GM19351 (cell line): ENCODE measurements at regions not wholly inside any gene's neighbourhood (a gene's known extent, or its start where the extent isn't known, plus 50 kb on each side); places are given as distances from the start of the nearest gene placed in this dataset.

ENCODE experiments used
- ATAC-seq: cut with Tn5 transposase; IDR thresholded peaks from one replicate; pipeline ENCODE4 v1.9.1; 2021; ENCODE audit warnings: mild to moderate bottlenecking, moderate library complexity; ENCODE audit not compliant: unreplicated experiment

- ATAC-seq: no peak
These were observed 61.9 kb downstream of the EXOSC2 start for GRCh38 chr9:130755377-130756007.

- ATAC-seq: no peak
These were observed 62.5 kb downstream of the EXOSC2 start for GRCh38 chr9:130756037-130756436.

- ATAC-seq: no peak
These were observed 63.0 kb downstream of the EXOSC2 start for GRCh38 chr9:130756455-130757152.

GRCh38 chr9:130759738-130760137 lies 66.2 kb downstream of the EXOSC2 start:
- ATAC-seq: no peak

GRCh38 chr9:130763331-130764171 lies 70.0 kb downstream of the EXOSC2 start:
- ATAC-seq: no peak

GRCh38 chr9:130765137-130766020 lies 69.7 kb upstream of the ABL1 start:
- peak; percentile 82 for ATAC-seq

- no peak for ATAC-seq
These were observed 68.8 kb upstream of the ABL1 start for GRCh38 chr9:130766021-130766926.

- ATAC-seq: no peak
These were observed 68.1 kb upstream of the ABL1 start for GRCh38 chr9:130766927-130767307.

- no peak for ATAC-seq
These were observed 66.8 kb upstream of the ABL1 start for GRCh38 chr9:130768265-130768664.

GRCh38 chr9:130768891-130769403 lies 66.1 kb upstream of the ABL1 start:
- no peak for ATAC-seq

GRCh38 chr9:130770093-130770492 lies 65.0 kb upstream of the ABL1 start:
- no peak for ATAC-seq

GRCh38 chr9:130770679-130771442 lies 64.2 kb upstream of the ABL1 start:
- ATAC-seq: peak; percentile 58

- ATAC-seq: no peak
These were observed 62.9 kb upstream of the ABL1 start for GRCh38 chr9:130772185-130772584.

GRCh38 chr9:130774183-130774582 lies 60.9 kb upstream of the ABL1 start:
- no peak for ATAC-seq

- ATAC-seq: no peak
These were observed 59.6 kb upstream of the ABL1 start for GRCh38 chr9:130775336-130775991.

GRCh38 chr9:130779153-130779855 lies 55.8 kb upstream of the ABL1 start:
- ATAC-seq: no peak

GRCh38 chr9:130780415-130780814 lies 54.6 kb upstream of the ABL1 start:
- ATAC-seq: no peak
